Tibial nerve (tissue), 4 donors: ENCODE measurements at regions not wholly inside any gene's neighbourhood (a gene's known extent, or its start where the extent isn't known, plus 50 kb on each side); places are given as distances from the start of the nearest gene placed in this dataset.
A peak's percentile ranks its signal among the peaks of the same experiment; 100 is the strongest.

Experiments
- DNase-seq, 2 donors: peaks; one replicate each; pipeline ENCODE4 v3.0.0-alpha.2; 2019; ENCODE audit warnings: low spot score in 2 of 2
- H3K27ac ChIP-seq, 4 donors: fragments of 200-600 bp; sonication (generic) in 3 of 4; one replicate each; pipeline ENCODE4 v1.5.1; 2017 to 2019; ENCODE audit warnings: mild to moderate bottlenecking in 1 of 4
- H3K27me3 ChIP-seq, 2 donors: fragments of 200-600 bp; sonication (generic) in 1 of 2; one replicate each; pipeline versions ENCODE4 v1.5.1 to v1.6.0; 2017 to 2019
- H3K36me3 ChIP-seq, 3 donors: fragments of 200-600 bp; sonication (generic); one replicate each; pipeline ENCODE4 v1.5.1; 2018 to 2019
- H3K4me1 ChIP-seq, 4 donors: fragments of 200-600 bp; sonication (generic) in 3 of 4; one replicate each; pipeline ENCODE4 v1.5.1; 2017 to 2019
- H3K4me3 ChIP-seq, 4 donors: fragments of 200-600 bp; sonication (generic) in 3 of 4; one replicate each; pipeline ENCODE4 v1.5.1; 2017 to 2019; ENCODE audit warnings: mild to moderate bottlenecking in 1 of 4, moderate library complexity in 1 of 4
- H3K9me3 ChIP-seq, 4 donors: fragments of 200-600 bp; sonication (generic) in 3 of 4; one replicate each; pipeline ENCODE4 v1.5.1; 2017 to 2019
- EP300 ChIP-seq, 2 donors: sonication (generic); formaldehyde crosslinking; IDR thresholded peaks; one replicate each; pipeline ENCODE4 v1.6.1; 2017; ENCODE audit warnings: antibody characterized with exemption in 2 of 2, mild to moderate bottlenecking in 1 of 2
- POLR2A ChIP-seq, 2 donors: fragments of 450-650 bp; IDR thresholded peaks; one replicate each; pipeline ENCODE4 v1.6.1; 2017; ENCODE audit warnings: antibody characterized with exemption in 2 of 2, mild to moderate bottlenecking in 2 of 2, moderate library complexity in 2 of 2
- WGBS, 2 donors: methylation state at CpG; one replicate each; pipeline ENCODE4 v1.1.5; 2018; 5-methylcytosine and 5-hydroxymethylcytosine counted together
- TF ChIP-seq, protein P1 (sequence below), 5 experiments: fragments of 200-600 bp in 3 of 5; fragments of 450-650 bp in 2 of 5; sonication (generic) in 3 of 5; IDR thresholded peaks; one replicate each; pipeline ENCODE4 v1.5.1; 2016 to 2019; ENCODE audit warnings: antibody characterized with exemption in 5 of 5, mild to moderate bottlenecking in 3 of 5, moderate library complexity in 2 of 5

- WGBS, 2 donors: 3 to 6% methylated on average over 12 to 30 of the region's 60 CpGs
- Histone ChIP-seq H3K27me3 (no peaks in the 10 kb centered on the region), H3K9me3 (no peaks in the 10 kb centered on the region), H3K36me3 (no peaks in the 10 kb centered on the region), H3K27ac (peak overlapping the region; percentile 60 to 90 (median 84)), H3K4me3 (peak overlapping the region; percentile 60 to 95 (median 82)), H3K4me1 (peaks cover 0 to 19% (median 8%) of the 10 kb centered on the region in 4 donors)
- DNase-seq: peak; percentile 94
- TF ChIP-seq, protein P1, sequence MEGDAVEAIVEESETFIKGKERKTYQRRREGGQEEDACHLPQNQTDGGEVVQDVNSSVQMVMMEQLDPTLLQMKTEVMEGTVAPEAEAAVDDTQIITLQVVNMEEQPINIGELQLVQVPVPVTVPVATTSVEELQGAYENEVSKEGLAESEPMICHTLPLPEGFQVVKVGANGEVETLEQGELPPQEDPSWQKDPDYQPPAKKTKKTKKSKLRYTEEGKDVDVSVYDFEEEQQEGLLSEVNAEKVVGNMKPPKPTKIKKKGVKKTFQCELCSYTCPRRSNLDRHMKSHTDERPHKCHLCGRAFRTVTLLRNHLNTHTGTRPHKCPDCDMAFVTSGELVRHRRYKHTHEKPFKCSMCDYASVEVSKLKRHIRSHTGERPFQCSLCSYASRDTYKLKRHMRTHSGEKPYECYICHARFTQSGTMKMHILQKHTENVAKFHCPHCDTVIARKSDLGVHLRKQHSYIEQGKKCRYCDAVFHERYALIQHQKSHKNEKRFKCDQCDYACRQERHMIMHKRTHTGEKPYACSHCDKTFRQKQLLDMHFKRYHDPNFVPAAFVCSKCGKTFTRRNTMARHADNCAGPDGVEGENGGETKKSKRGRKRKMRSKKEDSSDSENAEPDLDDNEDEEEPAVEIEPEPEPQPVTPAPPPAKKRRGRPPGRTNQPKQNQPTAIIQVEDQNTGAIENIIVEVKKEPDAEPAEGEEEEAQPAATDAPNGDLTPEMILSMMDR (IDR thresholded peaks at IDR 0.05): peak in 2 of 5 experiments; percentile 6 to 18
- TF ChIP-seq EP300 (IDR thresholded peaks at IDR 0.05) (peak; percentile 64 to 75), POLR2A (IDR thresholded peaks at IDR 0.05) (peak in 1 of 2 donors; percentile 20)
Observed at GRCh38 chr1:42035830-42036604, 117.2 kb upstream of the GUCA2B start.

DNA sequence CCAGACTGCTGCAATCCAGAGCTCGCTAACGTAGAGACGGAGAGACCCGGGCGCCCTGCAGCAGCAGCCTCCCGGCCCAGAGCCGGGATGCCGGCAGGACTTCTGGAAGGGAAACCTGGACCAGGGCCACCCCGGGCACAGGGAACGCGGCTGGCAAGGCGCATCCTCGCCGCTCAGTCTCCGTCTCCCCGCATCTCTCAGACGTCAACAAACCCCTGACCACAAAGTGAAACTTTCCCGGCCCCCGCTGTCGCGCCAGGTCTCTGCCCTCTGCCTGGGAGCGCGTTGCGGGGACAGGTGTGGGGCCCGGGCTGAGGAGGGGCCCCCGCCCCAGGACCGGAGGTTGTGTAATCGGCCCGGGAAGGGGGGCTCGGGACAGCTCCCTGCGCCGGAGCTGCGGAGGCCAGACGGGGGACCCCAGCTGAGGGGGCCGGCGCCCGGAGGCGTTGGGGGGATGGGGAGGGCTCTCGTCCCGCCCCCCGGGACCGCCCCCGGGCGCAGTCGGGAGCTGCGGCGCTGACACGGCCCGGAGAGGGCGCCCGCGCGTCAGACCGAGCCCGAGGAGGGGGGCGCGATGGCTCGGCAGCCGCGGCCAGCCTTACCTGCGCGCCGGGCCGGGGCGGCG lies 116.6 kb upstream of the HIVEP3 start:
- H3K9me3 ChIP-seq: no peaks in the 10 kb centered on the region
- WGBS, 2 donors: 0% methylated on average over 14 to 17 of the region's 66 CpGs
- H3K27ac ChIP-seq: peak overlapping the region; percentile 52 to 90 (median 84)
- DNase-seq: peak; percentile 27 to 29
- TF ChIP-seq, protein P1 (IDR thresholded peaks at IDR 0.05): peak; percentile 37 to 73 (median 68)
- TF ChIP-seq EP300 (IDR thresholded peaks at IDR 0.05) (peak; percentile 37 to 48), POLR2A (IDR thresholded peaks at IDR 0.05) (no peak)
- peak overlapping the region; percentile 75 to 96 (median 92) for H3K4me3 ChIP-seq
- H3K4me1 ChIP-seq: peaks cover 0 to 19% (median 8%) of the 10 kb centered on the region in 4 donors
- no peaks in the 10 kb centered on the region for H3K36me3 ChIP-seq
- no peaks in the 10 kb centered on the region for H3K27me3 ChIP-seq

DNA sequence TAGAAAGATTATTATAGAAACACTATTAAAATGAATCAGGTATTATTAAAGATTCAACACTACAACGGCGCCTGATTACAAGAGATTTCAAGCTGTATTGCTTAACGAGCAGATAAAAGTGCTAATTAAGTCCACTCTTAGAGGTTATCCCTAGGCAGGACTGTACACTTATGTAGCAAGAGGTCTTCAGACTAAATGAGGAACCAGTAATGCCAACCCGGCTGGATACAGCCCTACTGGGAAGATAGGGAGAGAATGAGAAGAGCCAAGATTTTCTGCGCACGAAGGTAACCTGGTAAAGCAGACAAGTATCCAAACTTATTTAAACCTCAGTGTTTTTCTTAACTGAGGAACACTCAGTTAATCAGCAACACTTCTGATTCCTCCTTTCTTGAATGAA lies 115.7 kb upstream of the HIVEP3 start:
- Histone ChIP-seq H3K27me3 (no peaks in the 10 kb centered on the region), H3K36me3 (no peaks in the 10 kb centered on the region), H3K9me3 (no peaks in the 10 kb centered on the region), H3K4me3 (peak overlapping the region in 2 of 4 donors; percentile 95 to 96), H3K27ac (no peak overlapping the region), H3K4me1 (peaks cover 0 to 19% (median 8%) of the 10 kb centered on the region in 4 donors)
- TF ChIP-seq, protein P1 (IDR thresholded peaks at IDR 0.05): no peak
- TF ChIP-seq POLR2A (IDR thresholded peaks at IDR 0.05) (no peak), EP300 (IDR thresholded peaks at IDR 0.05) (no peak)
- DNase-seq: no peak
- WGBS, 2 donors: 64 to 71% methylated on average over 6 of the region's 6 CpGs

GRCh38 chr1:42033629-42034028 lies 114.9 kb upstream of the HIVEP3 start:
- no peak for TF ChIP-seq POLR2A (IDR thresholded peaks at IDR 0.05)
- Histone ChIP-seq H3K27me3 (no peaks in the 10 kb centered on the region), H3K4me3 (no peak overlapping the region), H3K9me3 (no peaks in the 10 kb centered on the region), H3K36me3 (no peaks in the 10 kb centered on the region), H3K4me1 (peaks cover 0 to 19% (median 8%) of the 10 kb centered on the region in 4 donors), H3K27ac (no peak overlapping the region)
- WGBS, 2 donors: 72 to 81% methylated on average over 1 of the region's 1 CpG
- no peak for DNase-seq

DNA sequence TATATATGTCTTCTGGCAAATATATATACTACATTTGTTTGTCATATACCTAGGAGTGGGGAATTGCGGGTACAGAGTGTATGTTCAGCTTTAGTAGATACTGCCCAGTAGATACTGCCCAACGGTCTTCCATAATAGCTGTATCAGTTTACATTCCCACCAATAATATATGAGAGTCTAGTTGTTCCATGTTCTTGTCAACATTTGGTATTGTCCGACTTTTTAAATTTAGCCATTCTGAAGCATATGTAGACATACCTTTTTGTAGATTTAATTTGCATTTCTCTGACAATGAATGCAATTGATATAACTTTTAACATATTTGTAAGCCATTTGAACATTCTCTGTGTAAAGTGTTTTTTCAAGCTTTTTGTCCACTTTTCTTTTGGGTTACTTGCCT lies 99.0 kb upstream of the HIVEP3 start:
- WGBS, 2 donors: 95% methylated on average over 3 of the region's 3 CpGs
- TF ChIP-seq, protein P1 (IDR thresholded peaks at IDR 0.05): no peak
- TF ChIP-seq EP300 (IDR thresholded peaks at IDR 0.05) (no peak), POLR2A (IDR thresholded peaks at IDR 0.05) (no peak)
- no peak overlapping the region for H3K27ac ChIP-seq

More for the DNA sequence above, 99.0 kb upstream of the HIVEP3 start:
- DNase-seq: no peak
- Histone ChIP-seq H3K9me3 (peaks cover 0 to 20% (median 0%) of the 10 kb centered on the region in 4 donors), H3K27me3 (no peaks in the 10 kb centered on the region), H3K4me3 (no peak overlapping the region), H3K36me3 (no peaks in the 10 kb centered on the region), H3K4me1 (peaks cover 0 to 9% (median 0%) of the 10 kb centered on the region in 4 donors)
